H1 (cell line): ENCODE measurements at regions not wholly inside any gene's neighbourhood (a gene's known extent, or its start where the extent isn't known, plus 50 kb on each side); places are given as distances from the start of the nearest gene placed in this dataset.

Experiments
- CTCF ChIA-PET: fragments of 300-600 bp; sonication (Branson Sonifier 250); formaldehyde crosslinking; loops from one replicate; lab custom pipeline; 2021; ENCODE audit not compliant: partially characterized antibody; lab: Charles Lee
- POLR2A ChIA-PET: fragments of 300-600 bp; sonication (Branson Sonifier 250); formaldehyde crosslinking; loops from one replicate; lab custom pipeline; 2021; ENCODE audit warnings: inconsistent platforms; ENCODE audit not compliant: partially characterized antibody; lab: Charles Lee
- DNase-seq, 2 experiments: peaks; one replicate each; pipeline versions ENCODE4 v3.0.0 to v3.0.0-alpha.2; 2010 to 2022; ENCODE audit warnings: low spot score in 2 of 2, low read depth in 1 of 2, mixed read lengths in 1 of 2
- FAIRE-seq: peaks from 2 replicates; lab custom pipeline; 2011; peaks lifted over from hg19 to GRCh38; lab: Jason Lieb, UNC
- H2AFZ ChIP-seq: 2 replicates; pipeline ENCODE4 v1.8.1; 2012; ENCODE audit warnings: low read length, inconsistent platforms
- H2AK5ac ChIP-seq: 2 replicates; pipeline ENCODE4 v1.6.1; 2013; ENCODE audit warnings: low read depth, low read length
- H2BK120ac ChIP-seq: replicated peaks from 2 replicates; pipeline ENCODE3; 2013; ENCODE audit warnings: low read depth, low read length, inconsistent platforms
- H2BK12ac ChIP-seq: 2 replicates; pipeline ENCODE4 v1.6.1; 2013; ENCODE audit warnings: low read depth, low read length
- H2BK15ac ChIP-seq: 2 replicates; pipeline ENCODE4 v1.6.1; 2013; ENCODE audit warnings: low read length
- H2BK20ac ChIP-seq: 2 replicates; pipeline ENCODE4 v1.6.1; 2013; ENCODE audit warnings: low read length
- H2BK5ac ChIP-seq: 2 replicates; pipeline ENCODE4 v1.6.1; 2013; ENCODE audit warnings: low read depth, low read length
- H3K14ac ChIP-seq: 2 replicates; pipeline ENCODE4 v1.6.1; 2013; ENCODE audit warnings: inconsistent platforms; ENCODE audit not compliant: insufficient read length
- H3K18ac ChIP-seq: 2 replicates; pipeline ENCODE4 v1.6.1; 2013; ENCODE audit warnings: low read length; ENCODE audit errors: extremely low read depth
- H3K23ac ChIP-seq: 2 replicates; pipeline ENCODE4 v1.6.1; 2013; ENCODE audit warnings: inconsistent platforms; ENCODE audit not compliant: insufficient read length
- H3K23me2 ChIP-seq: 2 replicates; pipeline ENCODE4 v1.6.1; 2013; ENCODE audit warnings: low read depth, low read length
- H3K27ac ChIP-seq: 2 replicates; pipeline ENCODE4 v1.6.1; 2011; ENCODE audit warnings: low read depth, low read length, inconsistent platforms
- H3K27me3 ChIP-seq, 4 experiments: replicated peaks in 1 of 4; 1 replicate in 1 of 4; 2 replicates in 3 of 4; pipeline versions ENCODE4 v1.6.1 to v1.8.1; 2011 to 2013; ENCODE audit warnings: low read length in 3 of 4, mild to moderate bottlenecking in 3 of 4, inconsistent platforms in 2 of 4, mixed read lengths in 2 of 4, moderate library complexity in 1 of 4; ENCODE audit not compliant: control insufficient read depth in 3 of 4, insufficient read depth in 3 of 4; ENCODE audit errors: extremely low read depth in 1 of 4
- H3K36me3 ChIP-seq, 4 experiments: 2 replicates each; pipeline versions ENCODE4 v1.6.1 to v1.8.1; 2011 to 2013; ENCODE audit warnings: mild to moderate bottlenecking in 4 of 4, low read length in 3 of 4, moderate library complexity in 2 of 4, control low read depth in 1 of 4, inconsistent platforms in 1 of 4; ENCODE audit not compliant: insufficient read depth in 4 of 4, control insufficient read depth in 2 of 4
- H3K4ac ChIP-seq: replicated peaks from 2 replicates; pipeline ENCODE3; 2013; ENCODE audit warnings: low read length, low read depth, mixed read lengths, inconsistent platforms; ENCODE audit not compliant: insufficient read length
- H3K4me1 ChIP-seq, 4 experiments: replicated peaks in 1 of 4; 1 replicate in 1 of 4; 2 replicates in 3 of 4; pipeline versions ENCODE4 v1.6.1 to v1.8.1; 2011 to 2013; ENCODE audit warnings: low read length in 3 of 4, inconsistent platforms in 2 of 4, mixed read lengths in 1 of 4; ENCODE audit not compliant: insufficient read depth in 4 of 4, control insufficient read depth in 3 of 4
- H3K4me2 ChIP-seq, 2 experiments: 2 replicates each; pipeline versions ENCODE4 v1.6.1 to v1.8.1; 2011 to 2013; ENCODE audit warnings: low read depth in 2 of 2, low read length in 2 of 2, control low read depth in 1 of 2, inconsistent platforms in 1 of 2, mild to moderate bottlenecking in 1 of 2; ENCODE audit not compliant: insufficient read depth in 1 of 2
- H3K4me3 ChIP-seq, 4 experiments: fragments of 200-600, 300-600 bp in 1 of 4; sonication (generic), shearing (Covaris generic), sonication (Bioruptor Twin) in 1 of 4; 2 replicates each; pipeline versions ENCODE4 v1.5.1 to v1.8.1; 2011 to 2016; ENCODE audit warnings: low read length in 4 of 4, low read depth in 3 of 4, control low read depth in 2 of 4, inconsistent platforms in 2 of 4, mild to moderate bottlenecking in 2 of 4, mixed read lengths in 1 of 4, moderate library complexity in 1 of 4; ENCODE audit not compliant: insufficient read depth in 2 of 4; ENCODE audit errors: extremely low read depth in 1 of 4
- H3K56ac ChIP-seq: replicated peaks from 2 replicates; pipeline ENCODE3; 2013; ENCODE audit warnings: low read depth, mild to moderate bottlenecking, mixed read lengths, low read length, inconsistent platforms; ENCODE audit not compliant: insufficient read length
- H3K79me1 ChIP-seq: 2 replicates; pipeline ENCODE4 v1.6.1; 2013; ENCODE audit warnings: low read depth, low read length, control low read depth
- H3K79me2 ChIP-seq, 2 experiments: 2 replicates each; pipeline versions ENCODE4 v1.6.1 to v1.8.1; 2012 to 2013; ENCODE audit warnings: low read length in 2 of 2, mild to moderate bottlenecking in 2 of 2, inconsistent platforms in 1 of 2; ENCODE audit not compliant: insufficient read depth in 2 of 2, control insufficient read depth in 1 of 2
- H3K9ac ChIP-seq, 4 experiments: replicated peaks in 1 of 4; 1 replicate in 1 of 4; 2 replicates in 3 of 4; pipeline versions ENCODE4 v1.6.1 to v1.8.1; 2011 to 2013; ENCODE audit warnings: low read depth in 3 of 4, low read length in 3 of 4, control low read depth in 2 of 4, mild to moderate bottlenecking in 2 of 4, moderate library complexity in 2 of 4, inconsistent platforms in 1 of 4; ENCODE audit errors: extremely low read depth in 1 of 4
- H3K9me3 ChIP-seq, 2 experiments: 2 replicates each; pipeline versions ENCODE4 v1.6.1 to v1.8.1; 2012 to 2013; ENCODE audit warnings: mild to moderate bottlenecking in 2 of 2, moderate library complexity in 2 of 2, control low read depth in 1 of 2, inconsistent platforms in 1 of 2, low read depth in 1 of 2, low read length in 1 of 2, mixed read lengths in 1 of 2; ENCODE audit not compliant: insufficient read depth in 2 of 2
- H4K20me1 ChIP-seq, 2 experiments: replicated peaks in 1 of 2; 2 replicates each; pipeline versions ENCODE3 to v1.8.1; 2011 to 2013; ENCODE audit warnings: inconsistent platforms in 2 of 2, low read length in 2 of 2, mild to moderate bottlenecking in 1 of 2; ENCODE audit not compliant: insufficient read depth in 2 of 2, control insufficient read depth in 1 of 2
- H4K5ac ChIP-seq: 2 replicates; pipeline ENCODE4 v1.6.1; 2013; ENCODE audit warnings: low read length, low read depth, mixed read lengths, inconsistent platforms; ENCODE audit not compliant: insufficient read length
- H4K8ac ChIP-seq: 2 replicates; pipeline ENCODE4 v1.8.0; 2013; ENCODE audit warnings: mild to moderate bottlenecking, moderate library complexity, low read length, inconsistent platforms; ENCODE audit not compliant: insufficient read depth; ENCODE audit errors: extremely low read depth
- H4K91ac ChIP-seq: replicated peaks from 2 replicates; pipeline ENCODE3; 2013; ENCODE audit warnings: low read length, mixed read lengths, inconsistent platforms; ENCODE audit not compliant: insufficient read length
- ASH2L ChIP-seq: fragments of 200-600, 300-600 bp; sonication (generic); IDR thresholded peaks from one replicate; pipeline ENCODE4 v1.7.1; 2017; ENCODE audit warnings: low read length
- ATF2 ChIP-seq: IDR thresholded peaks from 2 replicates; pipeline ENCODE4 v1.6.1; 2012; ENCODE audit warnings: low read length, inconsistent platforms
- CTBP2 ChIP-seq: IDR thresholded peaks from 2 replicates; pipeline ENCODE4 v1.7.0; 2011; ENCODE audit warnings: borderline replicate concordance, mild to moderate bottlenecking, moderate library complexity, mixed read lengths, low read length; ENCODE audit not compliant: insufficient read depth, insufficient read length
- GTF2F1 ChIP-seq: IDR thresholded peaks from 2 replicates; pipeline ENCODE4 v1.6.1; 2012; ENCODE audit warnings: low read depth, low read length, improper control_type of control experiment, borderline replicate concordance
- KDM1A ChIP-seq: fragments of 200-600, 300-600 bp; sonication (generic); IDR thresholded peaks from 2 replicates; pipeline ENCODE4 v1.7.1; 2016; ENCODE audit warnings: mild to moderate bottlenecking, low read length, borderline replicate concordance
- KDM4A ChIP-seq: IDR thresholded peaks from one replicate; pipeline ENCODE4 v1.7.1; 2012; ENCODE audit warnings: low read depth, mild to moderate bottlenecking, moderate library complexity, low read length, inconsistent platforms; ENCODE audit not compliant: severe bottlenecking
- MAFK ChIP-seq: IDR thresholded peaks from 2 replicates; pipeline ENCODE4 v1.6.1; 2012; ENCODE audit warnings: low read depth, mild to moderate bottlenecking, improper control_type of control experiment, low read length
- POLR2A ChIP-seq, 2 experiments: IDR thresholded peaks; 1 replicate in 1 of 2; 2 replicates in 1 of 2; pipeline ENCODE4 v1.6.1; 2011; ENCODE audit warnings: low read depth in 2 of 2, low read length in 2 of 2, mild to moderate bottlenecking in 2 of 2; ENCODE audit errors: control extremely low read depth in 1 of 2
- SAP30 ChIP-seq: fragments of 300-600 bp; sonication (generic); IDR thresholded peaks from 2 replicates; pipeline ENCODE4 v1.7.1; 2012; ENCODE audit warnings: low read length, moderate library complexity, mild to moderate bottlenecking, inconsistent platforms; ENCODE audit not compliant: insufficient read depth, insufficient replicate concordance
- SP4 ChIP-seq: IDR thresholded peaks from 2 replicates; pipeline ENCODE4 v1.6.1; 2012; ENCODE audit warnings: low read length, inconsistent platforms
- TEAD4 ChIP-seq: IDR thresholded peaks from 2 replicates; pipeline ENCODE4 v1.6.1; 2012; ENCODE audit warnings: low read depth, low read length, inconsistent platforms, mixed read lengths
- WGBS, 2 experiments: shearing (Covaris generic) in 1 of 2; methylation state at CpG; one replicate each; pipeline versions ENCODE4 v1.1.6 to v1.1.7; 2013 to 2015; ENCODE audit warnings: low lambda C conversion rate in 2 of 2, mixed read lengths in 2 of 2, inconsistent platforms in 1 of 2, low coverage in 1 of 2, missing lambda C conversion rate in 1 of 2; ENCODE audit not compliant: insufficient replicate concordance in 2 of 2, insufficient coverage in 1 of 2, insufficient read length in 1 of 2; ENCODE audit errors: extremely low coverage in 1 of 2, missing lambda C conversion rate in 1 of 2; 5-methylcytosine and 5-hydroxymethylcytosine counted together
- TF ChIP-seq, protein P1 (sequence below): IDR thresholded peaks from 2 replicates; pipeline ENCODE4 v1.6.1; 2011; ENCODE audit warnings: low read depth, mild to moderate bottlenecking, low read length; ENCODE audit not compliant: insufficient read depth

DNA sequence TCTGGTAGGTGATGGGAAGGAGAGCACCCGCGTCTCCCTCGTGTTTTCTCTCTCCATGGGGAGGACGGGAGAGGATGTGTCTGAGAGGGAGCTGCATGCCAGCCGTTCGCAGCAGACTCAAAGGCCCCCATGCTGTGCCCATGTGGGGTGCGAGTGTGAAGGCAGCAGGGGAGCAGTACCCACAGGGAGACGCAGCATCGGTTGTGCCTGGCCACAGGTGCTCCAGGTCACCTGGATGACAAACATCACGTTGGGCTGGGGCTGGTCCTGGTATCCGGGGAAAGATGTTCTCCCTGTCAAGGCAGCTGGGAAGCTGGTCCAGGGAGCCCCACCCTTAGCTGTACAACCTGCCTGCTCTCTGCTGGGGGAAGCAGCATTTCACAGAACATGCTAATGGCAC is 119.5 kb upstream of the SALL3 start:
- WGBS, 2 experiments, result 90% methylated on average over 11 of the region's 11 CpGs; no CpG with 5 or more reads in 1 of the 2 experiments
- ChIA-PET CTCF (interaction anchor here (0.8 to 5.6 kb wide), 5 partner anchors 13 to 125 kb away, joined by 4 to 35 read pairs (median 4); no protein-coding TSS in a partner anchor), POLR2A (no interaction called here)
- no peak overlapping the region for H2AFZ ChIP-seq
- H2BK15ac ChIP-seq, result no peak overlapping the region
- no peak overlapping the region for H4K91ac ChIP-seq
- no peak overlapping the region for H3K23ac ChIP-seq
- no peak overlapping the region for H2AK5ac ChIP-seq
- H3K23me2 ChIP-seq, result no peaks in the 10 kb centered on the region
- no peaks in the 10 kb centered on the region; a peak in 1 of 7 replicates for H3K4me1 ChIP-seq
- H2BK120ac ChIP-seq, result no peak overlapping the region
- no peak overlapping the region for H2BK20ac ChIP-seq
- no peak overlapping the region for H3K9ac ChIP-seq
- no peak overlapping the region for H4K8ac ChIP-seq
- H3K4me2 ChIP-seq, result no peak overlapping the region
- DNase-seq, result no peak
- H4K5ac ChIP-seq, result no peak overlapping the region
- no peak overlapping the region for H3K4me3 ChIP-seq
- no peak for FAIRE-seq
- no peaks in the 10 kb centered on the region for H4K20me1 ChIP-seq
- no peak overlapping the region for H3K4ac ChIP-seq
- no peaks in the 10 kb centered on the region for H3K9me3 ChIP-seq
- no peak overlapping the region for H3K27ac ChIP-seq
- H3K36me3 ChIP-seq, result no peaks in the 10 kb centered on the region
- H3K79me1 ChIP-seq, result no peaks in the 10 kb centered on the region
- H3K79me2 ChIP-seq, result no peaks in the 10 kb centered on the region
- H3K56ac ChIP-seq, result no peak overlapping the region
- H3K27me3 ChIP-seq, result no peaks in the 10 kb centered on the region
- no peak overlapping the region for H3K14ac ChIP-seq
- H2BK12ac ChIP-seq, result peak overlapping the region; percentile 39; the same call in 1 of the 2 replicates
- H3K18ac ChIP-seq, result no peak overlapping the region
- no peak overlapping the region for H2BK5ac ChIP-seq
- TF ChIP-seq SP4, result no peak
- no peak for TF ChIP-seq CTBP2
- no peak for TF ChIP-seq GTF2F1
- no peak for TF ChIP-seq KDM1A
- TF ChIP-seq SAP30, result no peak
- TF ChIP-seq, protein P1, sequence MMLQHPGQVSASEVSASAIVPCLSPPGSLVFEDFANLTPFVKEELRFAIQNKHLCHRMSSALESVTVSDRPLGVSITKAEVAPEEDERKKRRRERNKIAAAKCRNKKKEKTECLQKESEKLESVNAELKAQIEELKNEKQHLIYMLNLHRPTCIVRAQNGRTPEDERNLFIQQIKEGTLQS, result no peak
- TF ChIP-seq TEAD4, result no peak
- no peak for TF ChIP-seq ASH2L
- TF ChIP-seq POLR2A (IDR thresholded peaks at IDR 0.05; ENCODE audit: control extremely low read depth in 1 of 2, low read depth in 2 of 2, low read length in 2 of 2), result no peak
- TF ChIP-seq MAFK, result no peak
- TF ChIP-seq ATF2, result no peak
- TF ChIP-seq KDM4A, result no peak
